HL-60 (cell line): ENCODE measurements at regions not wholly inside any gene's neighbourhood (a gene's known extent, or its start where the extent isn't known, plus 50 kb on each side); places are given as distances from the start of the nearest gene placed in this dataset.

ENCODE experiments used
- GABPA ChIP-seq: IDR thresholded peaks from 2 replicates; pipeline ENCODE4 v1.6.1; 2012; ENCODE audit warnings: low read depth
- POLR2AphosphoS5 ChIP-seq: IDR thresholded peaks from 2 replicates; pipeline ENCODE4 v1.6.1; 2012; ENCODE audit warnings: low read depth
- TF ChIP-seq, protein P1 (sequence below): IDR thresholded peaks from one replicate; pipeline ENCODE4 v1.5.1; 2011; ENCODE audit warnings: low read length, control low read depth, inconsistent platforms; ENCODE audit not compliant: insufficient read depth
- TF ChIP-seq, protein P2 (sequence below): IDR thresholded peaks from 2 replicates; pipeline ENCODE4 v1.6.1; 2012; ENCODE audit warnings: low read depth; ENCODE audit not compliant: insufficient replicate concordance

GRCh38 chr11:96925862-96926261 is 536.0 kb downstream of the JRKL start:
- TF ChIP-seq, protein P1, sequence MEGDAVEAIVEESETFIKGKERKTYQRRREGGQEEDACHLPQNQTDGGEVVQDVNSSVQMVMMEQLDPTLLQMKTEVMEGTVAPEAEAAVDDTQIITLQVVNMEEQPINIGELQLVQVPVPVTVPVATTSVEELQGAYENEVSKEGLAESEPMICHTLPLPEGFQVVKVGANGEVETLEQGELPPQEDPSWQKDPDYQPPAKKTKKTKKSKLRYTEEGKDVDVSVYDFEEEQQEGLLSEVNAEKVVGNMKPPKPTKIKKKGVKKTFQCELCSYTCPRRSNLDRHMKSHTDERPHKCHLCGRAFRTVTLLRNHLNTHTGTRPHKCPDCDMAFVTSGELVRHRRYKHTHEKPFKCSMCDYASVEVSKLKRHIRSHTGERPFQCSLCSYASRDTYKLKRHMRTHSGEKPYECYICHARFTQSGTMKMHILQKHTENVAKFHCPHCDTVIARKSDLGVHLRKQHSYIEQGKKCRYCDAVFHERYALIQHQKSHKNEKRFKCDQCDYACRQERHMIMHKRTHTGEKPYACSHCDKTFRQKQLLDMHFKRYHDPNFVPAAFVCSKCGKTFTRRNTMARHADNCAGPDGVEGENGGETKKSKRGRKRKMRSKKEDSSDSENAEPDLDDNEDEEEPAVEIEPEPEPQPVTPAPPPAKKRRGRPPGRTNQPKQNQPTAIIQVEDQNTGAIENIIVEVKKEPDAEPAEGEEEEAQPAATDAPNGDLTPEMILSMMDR, result no peak
- TF ChIP-seq GABPA (no peak), POLR2AphosphoS5 (no peak)
- TF ChIP-seq, protein P2, sequence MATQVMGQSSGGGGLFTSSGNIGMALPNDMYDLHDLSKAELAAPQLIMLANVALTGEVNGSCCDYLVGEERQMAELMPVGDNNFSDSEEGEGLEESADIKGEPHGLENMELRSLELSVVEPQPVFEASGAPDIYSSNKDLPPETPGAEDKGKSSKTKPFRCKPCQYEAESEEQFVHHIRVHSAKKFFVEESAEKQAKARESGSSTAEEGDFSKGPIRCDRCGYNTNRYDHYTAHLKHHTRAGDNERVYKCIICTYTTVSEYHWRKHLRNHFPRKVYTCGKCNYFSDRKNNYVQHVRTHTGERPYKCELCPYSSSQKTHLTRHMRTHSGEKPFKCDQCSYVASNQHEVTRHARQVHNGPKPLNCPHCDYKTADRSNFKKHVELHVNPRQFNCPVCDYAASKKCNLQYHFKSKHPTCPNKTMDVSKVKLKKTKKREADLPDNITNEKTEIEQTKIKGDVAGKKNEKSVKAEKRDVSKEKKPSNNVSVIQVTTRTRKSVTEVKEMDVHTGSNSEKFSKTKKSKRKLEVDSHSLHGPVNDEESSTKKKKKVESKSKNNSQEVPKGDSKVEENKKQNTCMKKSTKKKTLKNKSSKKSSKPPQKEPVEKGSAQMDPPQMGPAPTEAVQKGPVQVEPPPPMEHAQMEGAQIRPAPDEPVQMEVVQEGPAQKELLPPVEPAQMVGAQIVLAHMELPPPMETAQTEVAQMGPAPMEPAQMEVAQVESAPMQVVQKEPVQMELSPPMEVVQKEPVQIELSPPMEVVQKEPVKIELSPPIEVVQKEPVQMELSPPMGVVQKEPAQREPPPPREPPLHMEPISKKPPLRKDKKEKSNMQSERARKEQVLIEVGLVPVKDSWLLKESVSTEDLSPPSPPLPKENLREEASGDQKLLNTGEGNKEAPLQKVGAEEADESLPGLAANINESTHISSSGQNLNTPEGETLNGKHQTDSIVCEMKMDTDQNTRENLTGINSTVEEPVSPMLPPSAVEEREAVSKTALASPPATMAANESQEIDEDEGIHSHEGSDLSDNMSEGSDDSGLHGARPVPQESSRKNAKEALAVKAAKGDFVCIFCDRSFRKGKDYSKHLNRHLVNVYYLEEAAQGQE, result no peak
